A673 (cell line): ENCODE measurements at regions not wholly inside any gene's neighbourhood (a gene's known extent, or its start where the extent isn't known, plus 50 kb on each side); places are given as distances from the start of the nearest gene placed in this dataset.

Experiments
- BruUV-seq: library from RNA; stranded (reverse); fragments of 400-500 nt; replicated peaks from 2 replicates; lab custom pipeline; 2021; lab: Mats Ljungman, UMichigan
- CTCF ChIA-PET: fragments of 300-600 bp; sonication (Branson Sonifier 250); formaldehyde crosslinking; loops from one replicate; lab custom pipeline; 2022; ENCODE audit warnings: antibody characterized with exemption; lab: Charles Lee
- POLR2A ChIA-PET: fragments of 300-600 bp; sonication (Branson Sonifier 250); formaldehyde crosslinking; loops from one replicate; lab custom pipeline; 2022; ENCODE audit warnings: antibody characterized with exemption; ENCODE audit not compliant: low non-redundant PET; lab: Charles Lee
- DNase-seq: peaks from one replicate; pipeline ENCODE4 v3.0.0-alpha.2; 2015; ENCODE audit warnings: low spot score
- H3K27ac ChIP-seq: fragments of 200-600 bp; sonication (generic); 2 replicates; pipeline ENCODE4 v1.5.1; 2016; ENCODE audit warnings: mixed run types, low read depth, mild to moderate bottlenecking, mixed read lengths, antibody characterized with exemption, low read length; ENCODE audit not compliant: poor library complexity, severe bottlenecking
- H3K27me3 ChIP-seq: fragments of 200-600 bp; sonication (generic); replicated peaks from 2 replicates; pipeline ENCODE4 v1.6.1; 2017; ENCODE audit warnings: mixed run types, low read depth, mild to moderate bottlenecking, mixed read lengths, antibody characterized with exemption, low read length; ENCODE audit not compliant: insufficient read depth, poor library complexity
- H3K36me3 ChIP-seq: fragments of 200-600 bp; sonication (generic); 2 replicates; pipeline ENCODE4 v1.6.1; 2016; ENCODE audit warnings: mixed run types, mild to moderate bottlenecking, mixed read lengths, antibody characterized with exemption, low read length; ENCODE audit not compliant: insufficient read depth, poor library complexity, severe bottlenecking
- H3K4me1 ChIP-seq: fragments of 200-600 bp; sonication (generic); 2 replicates; pipeline ENCODE4 v1.6.1; 2017; ENCODE audit warnings: mixed run types, mild to moderate bottlenecking, mixed read lengths, antibody characterized with exemption, low read length; ENCODE audit not compliant: insufficient read depth, poor library complexity, severe bottlenecking
- H3K4me3 ChIP-seq: fragments of 200-600 bp; sonication (generic); 2 replicates; pipeline ENCODE4 v1.5.1; 2016; ENCODE audit warnings: low read depth, mixed run types, mild to moderate bottlenecking, mixed read lengths, low read length; ENCODE audit not compliant: poor library complexity, severe bottlenecking
- H3K9me3 ChIP-seq: fragments of 200-600 bp; sonication (generic); 2 replicates; pipeline ENCODE4 v1.6.1; 2016; ENCODE audit warnings: mixed run types, low read depth, mild to moderate bottlenecking, mixed read lengths, antibody characterized with exemption, low read length; ENCODE audit not compliant: poor library complexity, severe bottlenecking
- CTCF ChIP-seq: fragments of 300-800, 200-600 bp; sonication (generic); conservative IDR thresholded peaks from 2 replicates; pipeline ENCODE4 v1.5.1; 2017; ENCODE audit warnings: low read depth, mild to moderate bottlenecking, antibody characterized with exemption, low read length, moderate library complexity, mixed read lengths
- EZH2 ChIP-seq: fragments of 200-600 bp; sonication (generic); IDR thresholded peaks from 2 replicates; pipeline ENCODE4 v1.6.1; 2017; ENCODE audit warnings: borderline replicate concordance, low read depth, mild to moderate bottlenecking, mixed read lengths, antibody characterized with exemption, low read length; ENCODE audit not compliant: poor library complexity, severe bottlenecking
- intact Hi-C: fragments of 100-400 bp; cut with micrococcal nuclease; formaldehyde crosslinking; loops from one replicate; pipeline ENCODE4 v1.10.0; 2022; ENCODE audit not compliant: unreplicated experiment

GRCh38 chr20:51969191-51969590 lies 166.9 kb upstream of the SALL4 start:
- H3K36me3 ChIP-seq, result no peaks in the 10 kb centered on the region
- H3K4me3 ChIP-seq, result no peak overlapping the region
- no peak overlapping the region for H3K27ac ChIP-seq
- intact Hi-C loops, result loop anchor here (10.0 kb wide), 1 partner anchor 164 kb away; the partner anchor contains the start of gene SALL4
- no peak for DNase-seq
- TF ChIP-seq EZH2 (no peak), CTCF (no peak)
- H3K9me3 ChIP-seq, result no peaks in the 10 kb centered on the region
- ChIA-PET POLR2A (no interaction called here), CTCF (interaction anchor here (0.6 kb wide), 1 partner anchor 16 kb away, joined by 3 read pairs; no protein-coding TSS in a partner anchor)
- no TSS peak for BruUV-seq
- no peaks in the 10 kb centered on the region for H3K4me1 ChIP-seq
- H3K27me3 ChIP-seq, result no peaks in the 10 kb centered on the region

- H3K27ac ChIP-seq, result no peak overlapping the region
- POLR2A ChIA-PET, result no interaction called here
- no peaks in the 10 kb centered on the region for H3K27me3 ChIP-seq
- no peak overlapping the region for H3K4me3 ChIP-seq
- no peaks in the 10 kb centered on the region for H3K36me3 ChIP-seq
- H3K4me1 ChIP-seq, result no peaks in the 10 kb centered on the region
- intact Hi-C loops, result loop anchor here (10.0 kb wide), 1 partner anchor 163 kb away; the partner anchor contains the start of gene SALL4
- no peaks in the 10 kb centered on the region for H3K9me3 ChIP-seq
- no TSS peak for BruUV-seq
- CTCF ChIA-PET, result no interaction called here
- no peak for TF ChIP-seq EZH2
- no peak for TF ChIP-seq CTCF
- DNase-seq, result no peak
Measured at GRCh38 chr20:51968151-51968550, 165.8 kb upstream of the SALL4 start.

DNA sequence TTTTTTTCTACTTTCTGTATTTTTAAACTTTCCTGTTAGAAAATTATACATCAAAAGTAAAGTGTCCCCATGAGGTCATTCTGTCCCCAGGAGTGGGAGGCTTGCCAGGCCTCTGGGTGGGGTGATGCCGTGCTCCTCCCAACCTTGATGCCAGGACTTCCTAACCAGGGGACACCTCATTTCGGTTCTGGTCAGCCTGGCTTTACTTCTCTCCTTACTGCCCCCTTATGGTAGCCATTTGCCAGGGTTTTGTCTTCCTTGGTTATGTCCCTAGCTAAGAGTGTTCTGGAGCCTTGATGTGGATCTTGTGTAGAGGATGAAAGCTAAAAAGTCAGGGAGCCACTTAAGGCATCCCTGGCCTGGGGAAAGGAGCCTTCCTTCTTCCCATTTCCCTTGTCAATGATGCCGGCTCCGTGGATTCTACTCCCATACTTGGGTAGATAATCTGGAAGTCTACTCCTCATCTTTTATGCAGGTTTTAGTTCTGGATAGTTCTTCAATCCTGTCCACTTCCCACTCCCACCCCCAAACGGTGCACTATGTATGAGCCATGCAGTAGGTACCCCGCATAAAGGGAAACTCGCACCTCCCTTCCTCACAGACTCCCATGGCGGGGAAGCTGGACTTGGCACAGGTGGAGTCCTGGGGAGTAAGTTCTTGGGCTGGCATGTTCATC lies 164.1 kb upstream of the SALL4 start:
- no TSS peak for BruUV-seq
- CTCF ChIA-PET, result interaction anchor here (0.6 kb wide), 1 partner anchor 16 kb away, joined by 6 read pairs; no protein-coding TSS in a partner anchor
- POLR2A ChIA-PET, result interaction anchor here (0.7 kb wide), 1 partner anchor 286 kb away, joined by 5 read pairs; no protein-coding TSS in a partner anchor
- Histone ChIP-seq H3K36me3 (no peaks in the 10 kb centered on the region), H3K4me1 (no peaks in the 10 kb centered on the region), H3K4me3 (no peak overlapping the region), H3K9me3 (no peaks in the 10 kb centered on the region), H3K27me3 (no peaks in the 10 kb centered on the region), H3K27ac (no peak overlapping the region)
- peak; percentile 76 for DNase-seq
- intact Hi-C loops, result loop anchor here (10.0 kb wide), 1 partner anchor 162 kb away; the partner anchor contains the start of gene SALL4
- TF ChIP-seq CTCF, result peak; percentile 84
- no peak for TF ChIP-seq EZH2
